ENCODE measurements at regions not wholly inside any gene's neighbourhood (a gene's known extent, or its start where the extent isn't known, plus 50 kb on each side); places are given as distances from the start of the nearest gene placed in this dataset.

DNA sequence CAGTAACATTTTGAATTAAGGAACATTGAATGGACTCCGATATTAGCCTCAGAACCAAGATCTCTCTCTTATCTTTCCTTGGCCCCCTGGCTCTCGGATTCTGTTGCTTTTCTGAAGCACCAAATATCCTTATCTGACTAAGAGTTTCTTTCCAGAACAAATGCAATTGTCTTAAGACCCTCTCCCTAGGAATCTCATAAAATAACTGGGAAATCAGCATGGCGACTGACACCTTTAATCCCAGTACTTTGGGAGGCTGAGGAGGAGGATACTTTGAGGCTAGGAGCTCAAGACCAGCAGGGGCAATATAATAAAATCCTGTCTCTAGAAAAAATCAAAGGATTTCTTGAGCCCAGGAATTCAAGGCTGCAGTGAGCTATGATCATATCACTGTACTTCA lies 984.5 kb downstream of the HACE1 start:
- no peak for DNase-seq
- Mint-ChIP-seq H3K4me3 (ENCODE audit: unreplicated experiment) (no peak overlapping the region), H3K9me3 (ENCODE audit: unreplicated experiment) (no peaks in the 10 kb centered on the region), H3K27ac (ENCODE audit: unreplicated experiment) (no peak overlapping the region), H3K27me3 (ENCODE audit: unreplicated experiment) (peaks cover 2% of the 10 kb centered on the region), H3K4me1 (ENCODE audit: low read depth, unreplicated experiment) (peaks cover 7% of the 10 kb centered on the region), H3K36me3 (ENCODE audit: unreplicated experiment) (peaks cover 11% of the 10 kb centered on the region)
- TF ChIP-seq, protein P1, sequence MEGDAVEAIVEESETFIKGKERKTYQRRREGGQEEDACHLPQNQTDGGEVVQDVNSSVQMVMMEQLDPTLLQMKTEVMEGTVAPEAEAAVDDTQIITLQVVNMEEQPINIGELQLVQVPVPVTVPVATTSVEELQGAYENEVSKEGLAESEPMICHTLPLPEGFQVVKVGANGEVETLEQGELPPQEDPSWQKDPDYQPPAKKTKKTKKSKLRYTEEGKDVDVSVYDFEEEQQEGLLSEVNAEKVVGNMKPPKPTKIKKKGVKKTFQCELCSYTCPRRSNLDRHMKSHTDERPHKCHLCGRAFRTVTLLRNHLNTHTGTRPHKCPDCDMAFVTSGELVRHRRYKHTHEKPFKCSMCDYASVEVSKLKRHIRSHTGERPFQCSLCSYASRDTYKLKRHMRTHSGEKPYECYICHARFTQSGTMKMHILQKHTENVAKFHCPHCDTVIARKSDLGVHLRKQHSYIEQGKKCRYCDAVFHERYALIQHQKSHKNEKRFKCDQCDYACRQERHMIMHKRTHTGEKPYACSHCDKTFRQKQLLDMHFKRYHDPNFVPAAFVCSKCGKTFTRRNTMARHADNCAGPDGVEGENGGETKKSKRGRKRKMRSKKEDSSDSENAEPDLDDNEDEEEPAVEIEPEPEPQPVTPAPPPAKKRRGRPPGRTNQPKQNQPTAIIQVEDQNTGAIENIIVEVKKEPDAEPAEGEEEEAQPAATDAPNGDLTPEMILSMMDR (IDR thresholded peaks at IDR 0.05; ENCODE audit: partially characterized antibody, unreplicated experiment) = no peak

DNA sequence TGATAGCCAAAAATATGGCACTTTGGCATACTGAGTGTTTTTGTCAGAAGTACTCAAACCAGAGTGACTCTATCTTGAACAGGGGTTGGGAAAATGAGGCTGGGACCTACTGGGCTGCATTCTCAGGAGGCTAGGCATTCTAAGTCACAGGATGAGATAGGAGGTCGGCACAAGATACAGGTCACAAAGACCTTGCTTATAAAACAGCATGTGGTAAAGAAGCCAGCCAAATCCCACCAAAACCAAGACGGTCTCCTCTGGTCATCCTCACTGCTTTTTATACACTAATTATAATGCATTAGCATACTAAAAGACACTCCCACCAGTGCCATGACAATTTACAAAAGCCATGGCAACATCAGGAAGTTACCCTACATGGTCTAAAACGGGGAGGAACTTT lies 985.1 kb downstream of the HACE1 start:
- H3K4me3 Mint-ChIP-seq (ENCODE audit: unreplicated experiment) = no peak overlapping the region
- H3K9me3 Mint-ChIP-seq (ENCODE audit: unreplicated experiment) = no peaks in the 10 kb centered on the region
- no peak overlapping the region for H3K27ac Mint-ChIP-seq (ENCODE audit: unreplicated experiment)
- peaks cover 2% of the 10 kb centered on the region for H3K27me3 Mint-ChIP-seq (ENCODE audit: unreplicated experiment)
- DNase-seq = no peak
- TF ChIP-seq, protein P1 (IDR thresholded peaks at IDR 0.05; ENCODE audit: partially characterized antibody, unreplicated experiment) = no peak
- H3K4me1 Mint-ChIP-seq (ENCODE audit: low read depth, unreplicated experiment) = peaks cover 7% of the 10 kb centered on the region
- peaks cover 5% of the 10 kb centered on the region for H3K36me3 Mint-ChIP-seq (ENCODE audit: unreplicated experiment)

GRCh38 chr6:103872678-103873077 lies 987.0 kb downstream of the HACE1 start:
- Mint-ChIP-seq H3K4me1 (ENCODE audit: low read depth, unreplicated experiment) (peaks cover 7% of the 10 kb centered on the region), H3K27me3 (ENCODE audit: unreplicated experiment) (no peaks in the 10 kb centered on the region), H3K36me3 (ENCODE audit: unreplicated experiment) (no peaks in the 10 kb centered on the region), H3K4me3 (ENCODE audit: unreplicated experiment) (no peak overlapping the region), H3K27ac (ENCODE audit: unreplicated experiment) (peak overlapping the region; percentile 67), H3K9me3 (ENCODE audit: unreplicated experiment) (no peaks in the 10 kb centered on the region)
- TF ChIP-seq, protein P1 (IDR thresholded peaks at IDR 0.05; ENCODE audit: partially characterized antibody, unreplicated experiment) = no peak
- DNase-seq = no peak

- Mint-ChIP-seq H3K27ac (ENCODE audit: unreplicated experiment) (peak overlapping the region; percentile 57), H3K4me3 (ENCODE audit: unreplicated experiment) (peak overlapping the region; percentile 36), H3K4me1 (ENCODE audit: low read depth, unreplicated experiment) (peaks cover 7% of the 10 kb centered on the region), H3K9me3 (ENCODE audit: unreplicated experiment) (no peaks in the 10 kb centered on the region), H3K36me3 (ENCODE audit: unreplicated experiment) (no peaks in the 10 kb centered on the region), H3K27me3 (ENCODE audit: unreplicated experiment) (no peaks in the 10 kb centered on the region)
- no peak for DNase-seq
- TF ChIP-seq, protein P1 (IDR thresholded peaks at IDR 0.05; ENCODE audit: partially characterized antibody, unreplicated experiment) = no peak
Measured at GRCh38 chr6:103872233-103872632, 987.5 kb downstream of the HACE1 start.

DNA sequence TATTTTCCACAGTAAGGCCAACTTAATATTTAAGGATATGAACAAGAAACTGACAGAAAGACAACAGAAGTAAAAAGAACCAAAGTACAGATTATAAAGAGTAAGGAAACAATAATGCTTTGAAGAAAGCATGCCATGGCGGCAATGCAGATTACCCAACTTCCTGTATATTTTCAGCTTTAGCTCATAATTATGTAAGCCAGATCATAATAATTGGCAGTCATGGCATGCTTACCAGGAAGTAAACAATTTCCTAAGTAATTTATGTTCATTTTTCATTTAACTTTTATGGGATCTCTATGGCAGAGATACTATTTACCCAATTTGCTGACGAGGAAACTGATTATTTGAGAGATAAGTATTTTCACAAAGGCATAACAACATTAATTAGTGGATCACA lies 988.7 kb downstream of the HACE1 start:
- no peak for DNase-seq
- TF ChIP-seq, protein P1 (IDR thresholded peaks at IDR 0.05; ENCODE audit: partially characterized antibody, unreplicated experiment) = no peak
- Mint-ChIP-seq H3K4me1 (ENCODE audit: low read depth, unreplicated experiment) (peaks cover 7% of the 10 kb centered on the region), H3K36me3 (ENCODE audit: unreplicated experiment) (no peaks in the 10 kb centered on the region), H3K4me3 (ENCODE audit: unreplicated experiment) (no peak overlapping the region), H3K9me3 (ENCODE audit: unreplicated experiment) (no peaks in the 10 kb centered on the region), H3K27me3 (ENCODE audit: unreplicated experiment) (no peaks in the 10 kb centered on the region), H3K27ac (ENCODE audit: unreplicated experiment) (no peak overlapping the region)

All from glutamatergic neuron (in vitro differentiated cells).